ENCODE measurements at regions not wholly inside any gene's neighbourhood (a gene's known extent, or its start where the extent isn't known, plus 50 kb on each side); places are given as distances from the start of the nearest gene placed in this dataset.

DNA sequence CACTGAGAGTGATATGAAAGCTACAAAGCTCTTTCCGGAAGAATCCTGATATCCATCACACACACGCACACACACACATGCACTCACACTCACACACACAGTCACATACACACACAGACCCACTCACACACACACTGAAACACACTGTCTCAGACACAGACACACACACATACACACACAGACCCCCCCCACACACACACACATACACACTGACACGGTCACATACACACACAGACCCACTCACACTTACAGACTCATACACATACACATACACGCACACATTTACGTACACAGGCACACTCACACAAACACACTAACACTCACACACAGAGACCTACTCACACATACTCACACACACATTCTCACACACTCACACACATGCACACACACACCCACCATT, 58.6 kb downstream of the LIG4 start:
- DNase-seq (ENCODE audit: low read depth in 3 of 3), result no peak

- peak; percentile 29 to 53 (median 35) for DNase-seq (ENCODE audit: low read depth in 3 of 3)
Observed at GRCh38 chr13:108155185-108156106, 59.9 kb downstream of the LIG4 start.

DNA sequence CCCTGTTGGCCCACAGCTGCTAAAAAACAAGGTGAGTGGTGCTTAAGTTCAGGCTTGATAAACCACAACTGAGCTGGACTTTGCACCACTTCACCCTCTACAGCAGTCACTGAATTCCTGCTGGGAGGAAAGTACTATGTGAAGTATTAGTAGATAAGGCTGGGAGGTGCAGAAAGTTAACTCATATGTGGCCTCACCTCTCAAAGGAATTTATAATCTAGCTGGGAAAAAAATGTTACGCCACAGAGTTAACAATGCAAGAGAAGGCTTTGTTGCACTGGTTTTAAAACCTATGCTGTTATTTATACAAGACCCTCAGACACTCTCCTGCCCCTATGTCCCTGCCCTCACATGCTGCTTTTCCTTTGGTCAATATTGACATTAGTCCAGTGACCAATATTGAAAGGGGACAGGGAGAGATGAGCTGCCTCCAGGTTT, 60.9 kb downstream of the LIG4 start:
- no peak for DNase-seq (ENCODE audit: low read depth in 3 of 3)

DNA sequence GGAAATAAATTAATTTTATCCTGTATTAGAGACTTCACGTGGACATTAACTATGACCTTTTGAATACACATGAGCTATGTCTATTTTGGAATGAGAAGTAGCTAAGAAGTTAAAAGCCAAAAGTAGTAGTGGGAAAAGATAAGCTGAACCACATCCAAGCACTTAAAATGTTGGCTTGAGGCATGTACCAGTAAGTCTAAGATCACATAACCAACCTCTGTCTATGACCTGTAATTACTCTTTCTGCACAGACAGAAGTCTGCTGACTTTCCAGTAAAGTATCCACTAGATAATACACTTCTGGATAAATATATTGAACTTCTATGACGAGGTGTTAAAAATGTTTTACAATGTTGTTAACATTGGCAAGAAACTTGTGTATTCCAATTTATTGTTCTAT, 68.7 kb downstream of the LIG4 start:
- no peak for DNase-seq (ENCODE audit: low read depth in 3 of 3)

DNA sequence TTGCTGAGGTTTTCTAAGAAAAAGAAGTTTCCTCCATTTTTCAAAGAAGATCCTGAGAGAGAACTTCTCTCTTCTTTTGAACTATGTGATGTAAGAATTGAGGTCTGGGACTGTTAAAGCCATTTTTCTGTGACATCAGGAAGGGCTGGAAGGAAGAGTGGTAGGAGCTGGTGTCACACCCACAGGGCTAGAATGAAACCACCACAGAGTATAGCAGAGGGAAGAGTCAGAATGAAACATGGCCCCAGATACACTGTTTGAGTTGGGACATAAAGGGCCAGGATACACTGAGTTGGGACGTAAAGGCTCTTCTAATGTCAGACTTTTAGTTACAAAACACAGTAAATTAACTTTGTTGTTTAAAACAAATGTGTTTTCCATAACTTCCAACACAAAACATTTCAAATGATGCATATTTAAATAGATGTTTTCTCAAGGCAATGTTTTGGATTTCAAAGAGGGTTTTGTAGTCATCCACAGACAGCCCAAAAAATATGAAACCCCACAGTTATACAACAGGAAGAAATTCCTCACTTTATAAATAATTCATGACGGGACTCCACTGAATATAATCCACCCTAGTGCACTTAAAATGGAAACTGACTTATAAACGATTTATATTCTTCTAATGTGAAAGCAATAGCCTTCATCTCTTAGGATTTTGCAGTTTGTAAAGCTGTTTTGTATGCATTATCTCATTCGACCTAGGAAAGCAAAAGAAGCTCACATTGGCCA, 72.5 kb downstream of the LIG4 start:
- DNase-seq (ENCODE audit: low read depth in 3 of 3), result no peak

GRCh38 chr13:108137176-108137575, 78.2 kb downstream of the LIG4 start:
- no peak for DNase-seq (ENCODE audit: low read depth in 3 of 3)

- no peak for DNase-seq (ENCODE audit: low read depth in 3 of 3)
Observed at GRCh38 chr13:108127406-108127805, 87.9 kb downstream of the LIG4 start.

- no peak for DNase-seq (ENCODE audit: low read depth in 3 of 3)
Observed at GRCh38 chr13:108126056-108126455, 89.3 kb downstream of the LIG4 start.

DNA sequence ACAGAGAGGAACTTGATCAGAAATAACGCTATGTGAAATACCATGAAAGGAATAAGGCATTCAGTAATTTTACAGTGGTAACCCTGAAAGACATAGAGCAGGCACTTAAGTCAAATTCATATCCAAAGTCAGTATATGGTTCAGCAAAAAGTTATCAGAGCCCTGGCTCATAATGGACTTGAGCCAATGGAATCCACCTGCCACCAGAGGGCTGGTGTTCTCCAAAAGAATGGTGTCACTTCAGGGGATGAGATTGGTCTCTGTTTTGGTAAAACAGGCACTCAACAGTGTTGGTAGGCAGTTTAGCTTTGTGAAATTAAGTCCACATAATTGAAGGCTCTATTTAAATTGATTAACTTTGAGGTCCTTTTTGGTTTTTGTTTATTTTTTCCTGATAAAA, 93.9 kb downstream of the LIG4 start:
- no peak for DNase-seq (ENCODE audit: low read depth in 3 of 3)

DNA sequence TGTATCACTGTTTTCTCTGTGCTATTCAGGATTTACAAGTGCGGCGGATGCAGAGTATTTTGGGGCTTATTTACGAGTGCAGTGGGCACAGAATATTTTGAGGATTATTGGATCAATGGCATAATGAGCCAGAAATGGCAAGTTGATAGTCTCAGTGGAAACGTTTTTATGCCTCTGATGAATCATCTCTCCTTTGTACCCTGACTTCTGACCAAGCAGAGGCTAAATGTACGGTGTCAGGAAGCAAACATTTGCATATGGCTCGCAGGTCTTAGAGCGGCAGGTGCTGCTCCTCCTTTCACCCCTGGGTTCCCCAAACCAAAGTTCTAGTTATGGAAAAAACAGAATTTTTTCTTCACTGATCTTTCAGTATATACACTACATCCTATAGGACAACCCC, 94.5 kb downstream of the LIG4 start:
- no peak for DNase-seq (ENCODE audit: low read depth in 3 of 3)

- DNase-seq (ENCODE audit: low read depth in 3 of 3), result no peak
Observed at GRCh38 chr13:108120302-108120701, 95.0 kb downstream of the LIG4 start.

- DNase-seq (ENCODE audit: low read depth in 3 of 3), result no peak
Observed at GRCh38 chr13:108115738-108116137, 99.6 kb downstream of the LIG4 start.

GRCh38 chr13:108113407-108113806, 101.9 kb downstream of the LIG4 start:
- DNase-seq (ENCODE audit: low read depth in 3 of 3), result no peak

DNA sequence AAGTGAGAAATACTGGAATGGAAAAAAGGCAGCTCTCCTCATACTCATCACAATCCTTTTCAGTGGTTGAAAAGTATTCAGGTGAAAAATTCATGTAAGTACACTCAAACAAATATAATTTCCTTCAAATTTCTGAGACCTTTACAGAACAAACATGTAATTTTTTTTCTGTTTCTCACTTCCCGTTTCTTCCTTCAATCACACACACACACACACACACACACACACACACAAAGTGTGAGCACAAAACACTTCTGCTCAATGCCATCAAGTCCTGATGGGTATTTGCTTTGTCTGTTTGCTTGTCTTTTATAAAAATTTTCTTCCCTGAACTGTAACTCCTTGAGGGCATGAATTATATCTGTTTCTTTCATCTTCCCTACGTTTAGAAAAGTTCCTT, 110.6 kb downstream of the LIG4 start:
- no peak for DNase-seq (ENCODE audit: low read depth in 3 of 3)

GRCh38 chr13:108102771-108103170, 112.6 kb downstream of the LIG4 start:
- no peak for DNase-seq (ENCODE audit: low read depth in 3 of 3)

DNA sequence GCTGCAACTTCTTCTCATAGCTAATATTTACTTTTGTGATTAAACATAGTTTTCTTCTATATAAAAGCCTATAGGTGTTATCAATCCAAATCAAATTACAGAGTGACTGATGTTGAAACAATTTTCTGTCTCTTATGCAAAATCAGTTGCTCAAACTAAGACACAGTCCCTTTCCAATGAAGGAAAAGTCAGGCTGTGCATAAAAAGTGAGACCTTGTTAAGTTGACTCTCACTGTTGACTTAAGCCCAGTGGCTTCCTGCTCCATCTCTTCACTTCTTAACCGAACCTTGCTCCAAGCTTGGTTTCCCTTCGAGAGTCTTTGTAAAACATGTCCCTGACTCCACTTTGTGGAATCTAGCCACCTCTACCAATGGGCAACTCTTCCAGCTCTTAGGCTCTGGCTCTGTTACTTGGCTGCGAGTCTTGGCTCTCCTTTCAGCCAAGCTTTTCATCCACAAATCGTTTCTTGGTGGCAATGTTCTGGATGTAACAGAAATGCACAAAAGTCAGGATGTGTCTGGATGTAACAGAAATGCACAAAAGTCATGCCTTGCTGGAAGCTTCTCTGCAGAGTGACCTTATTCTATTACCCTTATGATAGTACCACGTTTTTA, 118.9 kb downstream of the LIG4 start:
- no peak for DNase-seq (ENCODE audit: low read depth in 3 of 3)

DNA sequence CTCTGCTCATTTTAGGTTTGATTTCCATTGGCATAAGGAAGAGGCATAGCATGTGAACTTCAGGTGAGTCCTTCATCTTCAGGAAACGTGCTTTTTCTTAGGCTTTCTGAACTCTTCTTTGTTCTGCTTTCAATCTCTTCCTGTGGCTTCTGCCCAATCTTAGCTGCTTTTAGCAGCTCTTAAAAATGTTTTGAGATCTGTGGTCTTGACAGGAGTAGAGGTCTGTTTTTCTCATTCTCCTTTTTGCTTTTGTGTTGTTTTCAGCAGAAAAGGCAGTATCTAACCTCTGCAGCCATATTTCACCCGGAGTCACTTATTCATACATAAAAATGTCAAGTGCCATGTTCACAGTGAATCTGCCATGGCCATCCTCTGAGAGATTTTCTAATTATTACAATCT, 120.3 kb downstream of the LIG4 start:
- DNase-seq (ENCODE audit: low read depth in 3 of 3), result no peak

DNA sequence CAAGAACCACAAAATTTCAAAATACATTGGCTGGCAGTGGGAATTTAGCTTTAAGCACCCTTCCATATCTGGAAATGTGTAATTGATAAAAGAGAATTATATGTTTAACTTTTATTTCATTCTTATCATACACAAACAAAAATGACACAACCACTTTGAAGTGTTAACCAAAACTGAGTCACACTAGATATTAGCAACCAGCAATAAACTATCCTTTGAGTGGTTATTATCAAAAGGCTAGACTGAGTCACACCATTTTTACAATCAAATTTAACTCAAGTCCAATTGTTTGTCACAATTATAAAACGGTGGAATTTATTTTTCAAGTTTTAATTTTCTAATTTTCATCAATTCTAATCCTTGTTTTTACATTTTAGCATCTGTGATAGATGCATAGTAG, 121.7 kb downstream of the LIG4 start:
- DNase-seq (ENCODE audit: low read depth in 3 of 3), result no peak

- DNase-seq (ENCODE audit: low read depth in 3 of 3), result no peak
Observed at GRCh38 chr13:108087810-108088209, 127.5 kb downstream of the LIG4 start.

DNA sequence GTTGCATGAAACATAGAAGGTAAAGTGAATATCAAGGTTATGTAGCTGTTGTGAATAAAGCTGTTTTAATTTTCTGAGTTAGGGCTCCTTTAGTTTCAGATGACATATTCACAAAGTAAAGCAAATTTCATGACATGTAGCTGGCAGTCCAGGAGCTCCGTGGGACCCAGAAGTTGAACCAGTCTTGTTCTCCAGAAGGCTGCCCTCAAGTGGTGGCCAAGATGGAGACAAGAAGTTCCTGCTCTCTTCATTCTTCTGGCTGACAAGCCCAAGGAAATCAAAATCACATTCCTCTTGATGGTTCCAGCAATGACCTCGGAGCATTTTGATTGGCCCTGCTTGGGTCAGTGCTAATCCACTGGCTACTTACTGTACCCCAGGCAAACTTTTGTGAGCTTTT, 128.7 kb downstream of the LIG4 start:
- no peak for DNase-seq (ENCODE audit: low read depth in 3 of 3)

DNA sequence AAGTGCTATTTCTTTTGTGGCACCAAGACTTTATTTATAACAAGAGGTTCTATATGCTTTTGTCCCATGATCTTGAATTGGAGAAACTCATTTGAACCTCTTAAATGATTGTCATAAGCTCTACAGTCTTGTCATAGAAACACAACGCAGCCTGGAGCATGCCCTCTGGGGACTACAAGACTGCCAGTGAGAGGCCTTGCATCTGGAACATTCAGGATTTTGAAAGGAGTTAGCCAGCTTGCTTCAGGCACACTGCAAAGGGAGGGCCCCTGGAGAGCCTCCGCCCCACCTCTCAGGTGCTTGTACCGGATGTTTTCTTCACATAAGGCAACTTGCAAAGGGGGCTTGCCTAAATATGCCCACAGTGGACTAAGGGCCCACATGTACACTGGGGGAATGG, 130.5 kb downstream of the LIG4 start:
- DNase-seq (ENCODE audit: low read depth in 3 of 3), result no peak

- no peak for DNase-seq (ENCODE audit: low read depth in 3 of 3)
Observed at GRCh38 chr13:108083056-108083455, 132.3 kb downstream of the LIG4 start.

GRCh38 chr13:108082481-108082880, 132.9 kb downstream of the LIG4 start:
- no peak for DNase-seq (ENCODE audit: low read depth in 3 of 3)
